ENCODE measurements at regions not wholly inside any gene's neighbourhood (a gene's known extent, or its start where the extent isn't known, plus 50 kb on each side); places are given as distances from the start of the nearest gene placed in this dataset.

DNA sequence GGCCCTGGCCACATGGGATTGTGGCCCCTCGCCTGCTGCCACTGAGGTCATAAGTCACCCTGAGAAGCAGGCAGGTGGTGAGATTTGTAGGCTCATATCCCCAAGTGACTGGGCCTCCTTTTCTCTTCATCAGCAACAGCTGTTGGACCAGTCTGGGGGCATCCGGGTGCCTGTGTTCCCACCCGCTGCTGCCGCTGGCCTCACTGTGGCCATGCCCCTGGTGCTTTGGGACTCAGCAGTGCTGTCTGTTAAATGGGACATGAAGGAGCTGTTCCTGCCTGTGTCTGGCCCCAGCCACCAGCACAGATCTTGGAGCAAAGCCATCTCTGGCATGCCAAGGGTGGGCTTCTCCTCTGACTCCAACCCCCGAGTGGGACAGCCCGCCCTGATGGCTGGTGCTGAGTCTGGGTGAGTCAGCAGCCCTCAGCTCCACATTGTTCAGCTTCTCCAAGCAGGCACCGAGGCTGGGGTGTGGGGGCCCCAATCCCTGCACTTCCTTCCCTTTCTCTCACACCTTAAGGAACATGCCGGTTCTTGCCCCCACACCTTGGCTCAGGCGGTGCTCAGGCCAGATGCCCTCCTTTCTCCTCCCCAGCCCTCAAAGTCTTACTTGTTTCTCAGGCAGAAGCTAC lies 207.9 kb downstream of the GLI2 start:
- Histone ChIP-seq H3K4me2 (ENCODE audit: low read length) (no peak overlapping the region), H3K4me1 (ENCODE audit: control insufficient read depth, insufficient read depth, low read length) (peaks cover 43% of the 10 kb centered on the region), H3K27me3 (ENCODE audit: control insufficient read depth, insufficient read depth, low read length) (no peaks in the 10 kb centered on the region), H3K9ac (ENCODE audit: low read depth, low read length) (no peak overlapping the region), H3K9me3 (replicated peaks; ENCODE audit: low read length) (no peaks in the 10 kb centered on the region), H3K4me3 (ENCODE audit: low read length) (no peak overlapping the region), H3K36me3 (ENCODE audit: insufficient read depth, low read length) (no peaks in the 10 kb centered on the region)

DNA sequence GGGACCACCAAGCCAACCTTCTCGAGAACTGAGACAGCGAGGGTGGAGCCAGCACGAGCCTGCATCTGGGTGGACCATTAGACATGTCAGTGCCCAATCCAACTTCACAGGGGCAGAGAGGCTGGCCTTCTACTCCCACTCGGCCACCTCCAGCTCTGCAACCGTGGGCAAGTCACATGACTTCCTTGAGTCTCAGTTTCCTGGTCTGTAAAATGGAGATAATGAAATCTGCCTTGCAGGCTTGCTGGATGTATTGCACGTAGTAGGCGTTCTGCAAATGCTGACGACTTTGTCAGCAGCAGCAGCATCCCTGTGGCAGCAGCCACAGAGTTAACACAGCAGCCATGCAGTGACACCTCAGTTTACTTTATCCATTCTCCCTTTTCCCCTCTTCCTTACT lies 208.9 kb downstream of the GLI2 start:
- Histone ChIP-seq H3K27me3 (ENCODE audit: control insufficient read depth, insufficient read depth, low read length) (no peaks in the 10 kb centered on the region), H3K36me3 (ENCODE audit: insufficient read depth, low read length) (no peaks in the 10 kb centered on the region), H3K4me1 (ENCODE audit: control insufficient read depth, insufficient read depth, low read length) (peaks cover 42% of the 10 kb centered on the region), H3K9ac (ENCODE audit: low read depth, low read length) (no peak overlapping the region), H3K4me3 (ENCODE audit: low read length) (no peak overlapping the region), H3K4me2 (ENCODE audit: low read length) (no peak overlapping the region), H3K9me3 (replicated peaks; ENCODE audit: low read length) (no peaks in the 10 kb centered on the region)

DNA sequence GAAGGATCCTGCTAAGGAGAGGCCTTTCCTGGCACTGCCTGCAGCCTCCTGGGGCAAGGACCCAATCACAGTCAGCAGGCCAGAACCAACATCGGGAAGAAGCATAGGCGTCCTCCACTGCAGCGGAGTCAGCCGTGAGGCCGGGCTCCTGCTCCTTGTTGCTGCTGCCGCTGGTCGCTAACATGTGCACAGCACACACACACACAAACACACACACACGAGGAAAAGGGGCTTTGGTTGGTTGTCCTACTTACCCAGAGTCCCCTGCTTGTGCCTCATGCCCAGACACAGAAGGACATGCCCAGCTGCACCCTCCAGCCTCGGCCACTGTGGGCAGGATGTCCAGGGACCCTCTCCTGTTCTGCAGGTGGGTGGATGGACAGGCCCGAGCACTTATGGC lies 209.4 kb downstream of the GLI2 start:
- H3K4me2 ChIP-seq (ENCODE audit: low read length), result no peak overlapping the region
- no peaks in the 10 kb centered on the region for H3K27me3 ChIP-seq (ENCODE audit: control insufficient read depth, insufficient read depth, low read length)
- H3K36me3 ChIP-seq (ENCODE audit: insufficient read depth, low read length), result no peaks in the 10 kb centered on the region
- H3K9me3 ChIP-seq (replicated peaks; ENCODE audit: low read length), result no peaks in the 10 kb centered on the region
- no peak overlapping the region for H3K9ac ChIP-seq (ENCODE audit: low read depth, low read length)
- H3K4me3 ChIP-seq (ENCODE audit: low read length), result no peak overlapping the region
- H3K4me1 ChIP-seq (ENCODE audit: control insufficient read depth, insufficient read depth, low read length), result peaks cover 41% of the 10 kb centered on the region

DNA sequence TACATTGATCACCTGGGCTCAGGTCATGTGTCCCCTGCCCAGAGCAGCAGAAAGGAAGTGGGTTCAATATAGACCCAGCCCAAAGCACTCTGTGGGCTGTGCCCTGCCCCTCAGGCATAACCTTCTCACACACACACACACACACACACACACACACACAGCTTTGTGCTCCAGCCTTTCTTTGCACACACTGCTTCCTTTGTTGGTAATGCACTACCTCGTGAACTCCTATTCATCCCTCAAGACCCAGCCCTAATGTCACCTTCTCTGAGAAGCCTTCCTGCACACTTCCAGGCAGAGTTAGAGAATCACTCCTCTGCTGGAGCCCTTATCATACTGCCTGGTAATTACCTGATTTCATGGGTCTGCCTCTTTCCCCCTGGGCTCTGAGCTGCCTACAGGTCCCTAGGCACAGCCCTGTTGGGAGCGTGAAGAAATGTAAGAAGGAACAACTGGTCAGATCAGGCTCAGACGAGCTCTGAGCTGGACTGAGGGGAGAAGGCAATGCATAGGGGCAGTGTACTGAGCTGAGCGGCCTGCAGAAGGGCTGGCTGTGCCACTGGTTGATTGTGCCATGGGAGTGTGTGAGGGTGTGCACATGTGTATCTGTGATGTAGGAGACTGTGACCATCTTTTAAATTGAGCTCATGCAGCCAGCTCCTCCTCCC lies 210.3 kb downstream of the GLI2 start:
- H3K27me3 ChIP-seq (ENCODE audit: control insufficient read depth, insufficient read depth, low read length), result no peaks in the 10 kb centered on the region
- H3K9me3 ChIP-seq (replicated peaks; ENCODE audit: low read length), result no peaks in the 10 kb centered on the region
- peaks cover 33% of the 10 kb centered on the region for H3K4me1 ChIP-seq (ENCODE audit: control insufficient read depth, insufficient read depth, low read length)
- H3K4me2 ChIP-seq (ENCODE audit: low read length), result no peak overlapping the region
- no peaks in the 10 kb centered on the region for H3K36me3 ChIP-seq (ENCODE audit: insufficient read depth, low read length)
- no peak overlapping the region for H3K9ac ChIP-seq (ENCODE audit: low read depth, low read length)
- no peak overlapping the region for H3K4me3 ChIP-seq (ENCODE audit: low read length)

DNA sequence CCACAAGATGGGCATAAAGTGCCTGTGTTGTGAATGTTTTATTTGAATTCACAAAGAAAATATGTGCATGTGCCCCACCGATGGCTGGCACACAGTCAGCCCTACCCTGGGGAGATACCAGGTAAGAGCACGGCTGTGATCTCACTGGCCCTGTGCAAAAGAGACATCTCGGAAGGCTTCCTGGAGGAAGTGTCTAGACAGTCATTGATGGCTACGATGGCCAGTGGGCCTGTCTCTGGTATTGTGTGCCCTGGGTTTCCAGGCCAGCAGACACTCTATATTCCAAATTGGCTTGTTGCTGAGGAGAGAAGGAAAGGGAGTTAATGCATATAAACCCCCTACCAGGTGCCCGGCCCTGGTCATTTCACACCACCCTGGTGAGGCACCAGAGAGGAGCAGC lies 211.7 kb downstream of the GLI2 start:
- H3K9me3 ChIP-seq (replicated peaks; ENCODE audit: low read length), result no peaks in the 10 kb centered on the region
- H3K9ac ChIP-seq (ENCODE audit: low read depth, low read length), result no peak overlapping the region
- H3K4me2 ChIP-seq (ENCODE audit: low read length), result no peak overlapping the region
- H3K27me3 ChIP-seq (ENCODE audit: control insufficient read depth, insufficient read depth, low read length), result no peaks in the 10 kb centered on the region
- peaks cover 24% of the 10 kb centered on the region for H3K4me1 ChIP-seq (ENCODE audit: control insufficient read depth, insufficient read depth, low read length)
- H3K4me3 ChIP-seq (ENCODE audit: low read length), result no peak overlapping the region
- H3K36me3 ChIP-seq (ENCODE audit: insufficient read depth, low read length), result no peaks in the 10 kb centered on the region

DNA sequence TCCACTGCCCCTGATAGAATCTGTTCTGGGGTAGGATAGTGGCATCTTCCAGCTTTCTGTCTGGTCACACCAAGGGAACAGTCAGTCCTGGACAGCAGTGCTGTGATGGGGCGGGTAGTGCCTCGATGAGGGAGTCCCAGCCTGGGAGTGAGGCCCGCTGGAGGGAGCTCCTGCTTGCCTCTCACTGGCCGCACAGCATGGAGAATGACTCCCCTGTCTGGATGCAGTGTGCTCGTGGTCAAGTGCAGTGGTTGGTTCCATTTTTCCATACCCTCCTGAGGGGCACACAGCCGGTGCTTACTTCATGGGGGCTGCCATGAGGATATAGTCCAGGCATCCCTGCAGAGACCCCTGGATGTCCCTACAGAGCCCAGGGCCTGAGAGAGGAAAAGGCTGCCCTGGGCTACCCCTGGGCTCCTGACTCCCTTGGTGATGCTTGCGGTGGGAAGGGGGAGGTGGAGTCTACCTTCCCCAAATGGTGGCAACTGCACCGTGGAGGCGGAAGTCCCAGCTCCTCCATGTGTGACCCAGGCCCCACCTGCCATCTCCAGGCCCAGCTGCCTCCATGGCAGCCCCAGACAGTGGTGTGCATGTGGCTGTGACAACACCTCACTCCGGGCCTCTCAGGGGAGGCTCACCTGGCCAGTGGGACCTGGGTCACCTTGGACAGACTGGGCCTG lies 212.5 kb downstream of the GLI2 start:
- no peaks in the 10 kb centered on the region for H3K27me3 ChIP-seq (ENCODE audit: control insufficient read depth, insufficient read depth, low read length)
- no peaks in the 10 kb centered on the region for H3K36me3 ChIP-seq (ENCODE audit: insufficient read depth, low read length)
- no peak overlapping the region for H3K4me2 ChIP-seq (ENCODE audit: low read length)
- no peak overlapping the region for H3K9ac ChIP-seq (ENCODE audit: low read depth, low read length)
- H3K4me3 ChIP-seq (ENCODE audit: low read length), result no peak overlapping the region
- no peaks in the 10 kb centered on the region for H3K9me3 ChIP-seq (replicated peaks; ENCODE audit: low read length)
- H3K4me1 ChIP-seq (ENCODE audit: control insufficient read depth, insufficient read depth, low read length), result peaks cover 27% of the 10 kb centered on the region

DNA sequence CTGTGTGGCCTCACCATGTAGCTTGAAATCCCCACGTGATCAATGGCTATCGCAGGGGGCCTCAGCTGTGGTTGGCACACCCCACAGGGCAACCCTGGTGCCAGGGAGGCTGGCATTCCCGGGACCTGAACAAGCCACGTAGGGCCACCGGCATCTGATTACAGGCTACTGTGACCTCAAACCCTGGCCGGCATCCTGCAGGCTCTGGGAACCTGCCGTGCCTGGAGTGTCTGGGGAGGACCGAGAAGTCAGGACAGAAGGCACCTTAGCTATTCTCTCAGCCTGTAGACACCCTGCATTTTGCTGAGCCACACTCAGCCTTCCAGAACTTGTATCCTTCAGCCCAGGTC lies 213.0 kb downstream of the GLI2 start:
- no peak overlapping the region for H3K4me3 ChIP-seq (ENCODE audit: low read length)
- no peaks in the 10 kb centered on the region for H3K9me3 ChIP-seq (replicated peaks; ENCODE audit: low read length)
- no peak overlapping the region for H3K4me2 ChIP-seq (ENCODE audit: low read length)
- H3K36me3 ChIP-seq (ENCODE audit: insufficient read depth, low read length), result no peaks in the 10 kb centered on the region
- H3K4me1 ChIP-seq (ENCODE audit: control insufficient read depth, insufficient read depth, low read length), result peaks cover 27% of the 10 kb centered on the region
- no peak overlapping the region for H3K9ac ChIP-seq (ENCODE audit: low read depth, low read length)
- no peaks in the 10 kb centered on the region for H3K27me3 ChIP-seq (ENCODE audit: control insufficient read depth, insufficient read depth, low read length)

DNA sequence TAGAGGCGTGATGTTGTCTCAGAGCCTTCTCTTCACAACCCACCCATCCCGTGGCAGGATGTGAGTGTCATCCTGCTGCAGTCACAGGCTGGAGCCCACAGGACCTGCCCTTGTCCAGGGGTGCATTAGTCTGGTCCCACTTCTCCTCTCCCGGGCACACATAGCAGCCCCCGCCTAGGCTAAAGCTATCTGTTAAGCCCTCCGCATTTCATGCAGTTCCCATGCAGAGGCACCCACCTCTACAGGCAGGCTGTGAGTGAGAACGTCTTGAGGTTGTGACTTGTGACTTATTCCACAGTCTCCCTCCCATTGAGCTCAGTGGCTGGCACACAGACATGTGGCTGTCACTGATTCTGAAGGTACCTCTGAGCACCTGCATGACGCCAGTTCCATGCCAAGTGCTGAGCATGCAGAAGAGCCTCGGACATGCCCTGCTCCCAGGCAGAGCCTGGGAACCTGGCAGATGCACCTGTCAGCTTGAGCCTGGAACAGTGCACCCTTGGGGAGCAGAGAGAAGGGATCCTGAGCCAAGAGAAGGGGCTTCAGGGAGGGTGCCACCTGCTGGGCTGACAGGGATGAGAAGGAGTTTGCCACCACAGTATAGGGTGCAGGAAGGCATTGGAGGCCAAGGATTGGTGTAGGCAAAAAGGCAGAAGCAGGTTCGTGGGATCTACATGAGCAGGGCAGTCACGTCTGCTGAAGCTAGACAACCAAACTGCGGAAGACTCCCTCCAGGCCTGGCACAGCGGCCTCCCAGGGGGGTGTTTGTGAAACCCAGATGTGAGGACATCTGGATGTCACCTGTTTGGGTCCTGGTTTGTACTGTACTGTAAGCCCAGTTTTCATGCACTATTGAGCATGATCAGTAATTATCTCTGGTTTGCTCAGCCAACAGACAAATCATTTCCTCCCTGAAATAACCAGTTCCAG lies 213.6 kb downstream of the GLI2 start:
- Histone ChIP-seq H3K36me3 (ENCODE audit: insufficient read depth, low read length) (no peaks in the 10 kb centered on the region), H3K4me1 (ENCODE audit: control insufficient read depth, insufficient read depth, low read length) (peaks cover 23% of the 10 kb centered on the region), H3K4me2 (ENCODE audit: low read length) (no peak overlapping the region), H3K9ac (ENCODE audit: low read depth, low read length) (no peak overlapping the region), H3K9me3 (replicated peaks; ENCODE audit: low read length) (no peaks in the 10 kb centered on the region), H3K4me3 (ENCODE audit: low read length) (no peak overlapping the region), H3K27me3 (ENCODE audit: control insufficient read depth, insufficient read depth, low read length) (no peaks in the 10 kb centered on the region)

DNA sequence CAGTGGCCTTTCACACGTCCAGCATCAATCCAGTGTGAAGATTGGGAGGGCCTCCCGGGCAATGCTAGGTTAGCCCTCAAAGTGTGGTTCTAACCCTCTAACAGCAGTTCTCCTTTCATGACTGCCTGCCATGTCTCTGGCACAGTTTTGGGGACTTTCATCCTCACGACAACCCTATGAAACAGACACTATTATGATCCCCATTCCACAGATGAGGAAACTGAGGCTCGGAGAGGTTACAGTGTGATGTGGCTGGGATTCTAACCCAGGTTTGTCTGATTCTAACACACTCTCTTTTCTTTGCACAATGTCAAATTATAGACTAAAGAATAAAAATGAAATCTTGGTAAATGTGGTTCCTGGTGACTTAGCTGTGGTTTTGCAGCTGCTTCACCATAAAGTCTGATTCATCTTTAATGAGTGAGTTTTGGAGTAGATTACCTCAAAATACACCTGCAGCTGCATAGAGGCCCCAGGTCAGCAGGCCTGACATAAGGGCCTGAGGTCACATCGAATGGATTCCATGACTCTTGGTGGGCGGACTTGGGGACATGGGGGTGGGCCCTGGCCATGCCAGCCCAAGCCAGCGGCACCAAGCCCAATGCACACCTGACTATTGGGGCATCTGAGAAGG lies 214.4 kb downstream of the GLI2 start:
- H3K9ac ChIP-seq (ENCODE audit: low read depth, low read length), result no peak overlapping the region
- no peaks in the 10 kb centered on the region for H3K27me3 ChIP-seq (ENCODE audit: control insufficient read depth, insufficient read depth, low read length)
- H3K4me2 ChIP-seq (ENCODE audit: low read length), result no peak overlapping the region
- no peaks in the 10 kb centered on the region for H3K9me3 ChIP-seq (replicated peaks; ENCODE audit: low read length)
- H3K36me3 ChIP-seq (ENCODE audit: insufficient read depth, low read length), result no peaks in the 10 kb centered on the region
- H3K4me3 ChIP-seq (ENCODE audit: low read length), result no peak overlapping the region
- peaks cover 23% of the 10 kb centered on the region for H3K4me1 ChIP-seq (ENCODE audit: control insufficient read depth, insufficient read depth, low read length)

DNA sequence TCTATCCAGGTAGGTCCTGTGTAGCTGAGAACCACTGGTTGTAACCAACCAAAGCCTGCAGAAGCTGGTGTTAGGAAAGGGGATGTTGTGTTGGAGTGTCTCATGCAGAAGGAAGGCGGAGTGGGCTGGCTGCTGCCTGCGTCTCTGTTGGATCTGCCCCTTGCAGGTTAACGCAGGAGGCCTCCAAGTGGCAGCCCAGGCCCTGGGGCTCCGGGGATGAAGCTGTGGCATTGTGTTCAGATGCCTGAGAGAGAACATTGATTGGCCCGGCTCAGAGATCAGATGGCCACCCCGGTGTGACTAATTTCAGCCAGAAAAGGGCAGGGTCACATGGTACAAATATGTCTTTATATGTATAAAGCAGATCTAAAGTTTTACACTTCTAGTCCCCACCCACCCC lies 216.0 kb downstream of the GLI2 start:
- H3K27me3 ChIP-seq (ENCODE audit: control insufficient read depth, insufficient read depth, low read length), result no peaks in the 10 kb centered on the region
- H3K4me3 ChIP-seq (ENCODE audit: low read length), result no peak overlapping the region
- H3K9me3 ChIP-seq (replicated peaks; ENCODE audit: low read length), result no peaks in the 10 kb centered on the region
- H3K36me3 ChIP-seq (ENCODE audit: insufficient read depth, low read length), result peaks cover 7% of the 10 kb centered on the region
- H3K9ac ChIP-seq (ENCODE audit: low read depth, low read length), result no peak overlapping the region
- H3K4me2 ChIP-seq (ENCODE audit: low read length), result no peak overlapping the region
- peaks cover 23% of the 10 kb centered on the region for H3K4me1 ChIP-seq (ENCODE audit: control insufficient read depth, insufficient read depth, low read length)

DNA sequence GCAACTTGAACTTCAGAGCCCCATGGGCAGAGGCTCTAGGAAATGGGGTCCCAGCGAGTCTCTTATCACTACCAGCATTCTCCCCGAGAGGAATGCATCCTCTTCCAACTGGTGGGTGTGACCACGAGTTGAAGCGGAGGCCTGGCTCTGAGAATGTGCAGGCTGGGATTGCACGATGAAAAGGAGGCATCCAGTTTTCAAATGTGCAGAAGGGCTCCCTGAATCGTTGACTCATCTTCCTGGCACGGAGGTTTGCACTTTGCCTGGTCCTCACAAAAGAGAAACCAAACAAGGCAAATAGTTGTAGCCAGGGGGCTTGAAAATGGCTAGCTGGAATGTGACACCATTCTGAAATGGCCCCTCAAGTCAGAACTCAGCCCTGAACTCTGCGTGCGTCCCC lies 216.7 kb downstream of the GLI2 start:
- H3K9ac ChIP-seq (ENCODE audit: low read depth, low read length), result no peak overlapping the region
- H3K36me3 ChIP-seq (ENCODE audit: insufficient read depth, low read length), result peaks cover 7% of the 10 kb centered on the region
- no peaks in the 10 kb centered on the region for H3K9me3 ChIP-seq (replicated peaks; ENCODE audit: low read length)
- no peaks in the 10 kb centered on the region for H3K27me3 ChIP-seq (ENCODE audit: control insufficient read depth, insufficient read depth, low read length)
- no peak overlapping the region for H3K4me3 ChIP-seq (ENCODE audit: low read length)
- H3K4me2 ChIP-seq (ENCODE audit: low read length), result no peak overlapping the region
- peaks cover 23% of the 10 kb centered on the region for H3K4me1 ChIP-seq (ENCODE audit: control insufficient read depth, insufficient read depth, low read length)

All from skeletal muscle satellite cell (primary cell).